ENCODE measurements at regions not wholly inside any gene's neighbourhood (a gene's known extent, or its start where the extent isn't known, plus 50 kb on each side); places are given as distances from the start of the nearest gene placed in this dataset.
A peak's percentile ranks its signal among the peaks of the same experiment; 100 is the strongest.
"Not testable (repeated sequence)": the region's sequence is repeated elsewhere in the genome, so short reads cannot be mapped to it uniquely, and the experiment has no call there.

GRCh38 chr7:157467496-157468212 is 130.8 kb downstream of the DNAJB6 start:
- no peak for DNase-seq (ENCODE audit: low read depth)

GRCh38 chr7:157468221-157469111 is 131.7 kb downstream of the DNAJB6 start:
- peak; percentile 72 for DNase-seq (ENCODE audit: low read depth)

GRCh38 chr7:157469181-157470016 is 132.6 kb downstream of the DNAJB6 start:
- no peak for DNase-seq (ENCODE audit: low read depth)

GRCh38 chr7:157470017-157470322 is 133.2 kb downstream of the DNAJB6 start:
- DNase-seq (ENCODE audit: low read depth) = no peak

- no peak for DNase-seq (ENCODE audit: low read depth)
Measured at GRCh38 chr7:157470701-157471131, 133.9 kb downstream of the DNAJB6 start.

GRCh38 chr7:157471259-157472125 is 134.7 kb downstream of the DNAJB6 start:
- DNase-seq (ENCODE audit: low read depth) = no peak

GRCh38 chr7:157472311-157473050 is 135.7 kb downstream of the DNAJB6 start:
- DNase-seq (ENCODE audit: low read depth) = no peak

GRCh38 chr7:157473051-157473569 is 136.3 kb downstream of the DNAJB6 start:
- no peak for DNase-seq (ENCODE audit: low read depth)

GRCh38 chr7:157474685-157475084 is 137.9 kb downstream of the DNAJB6 start:
- no peak for DNase-seq (ENCODE audit: low read depth)

- DNase-seq (ENCODE audit: low read depth) = no peak
Measured at GRCh38 chr7:157475095-157475494, 138.3 kb downstream of the DNAJB6 start.

- DNase-seq (ENCODE audit: low read depth) = no peak
Measured at GRCh38 chr7:157475601-157476000, 138.8 kb downstream of the DNAJB6 start.

- no peak for DNase-seq (ENCODE audit: low read depth)
Measured at GRCh38 chr7:157476201-157476600, 139.4 kb downstream of the DNAJB6 start.

GRCh38 chr7:157476654-157477549 is 140.1 kb downstream of the DNAJB6 start:
- no peak for DNase-seq (ENCODE audit: low read depth)

- DNase-seq (ENCODE audit: low read depth) = no peak
Measured at GRCh38 chr7:157477550-157478212, 140.9 kb downstream of the DNAJB6 start.

- not testable (repeated sequence) for DNase-seq (ENCODE audit: low read depth)
Measured at GRCh38 chr7:157478611-157479010, 141.8 kb downstream of the DNAJB6 start.

- no peak for DNase-seq (ENCODE audit: low read depth)
Measured at GRCh38 chr7:157479326-157479725, 142.5 kb downstream of the DNAJB6 start.

- DNase-seq (ENCODE audit: low read depth) = no peak
Measured at GRCh38 chr7:157480371-157481050, 143.7 kb downstream of the DNAJB6 start.

- DNase-seq (ENCODE audit: low read depth) = no peak
Measured at GRCh38 chr7:157481389-157481788, 144.6 kb downstream of the DNAJB6 start.

Measured in M059J (cell line).